ENCODE measurements at regions not wholly inside any gene's neighbourhood (a gene's known extent, or its start where the extent isn't known, plus 50 kb on each side); places are given as distances from the start of the nearest gene placed in this dataset.
"Not testable (repeated sequence)": the region's sequence is repeated elsewhere in the genome, so short reads cannot be mapped to it uniquely, and the experiment has no call there.

GRCh38 chr2:150063432-150063889 lies 424.0 kb downstream of the RND3 start:
- Histone ChIP-seq H3F3A (ENCODE audit: low read length, unreplicated experiment) (no peaks in the 10 kb centered on the region), H3K79me2 (ENCODE audit: low read length) (no peaks in the 10 kb centered on the region), H3K4me3 (ENCODE audit: low read length) (no peak overlapping the region), H3K9me2 (replicated peaks; ENCODE audit: low read length) (no peaks in the 10 kb centered on the region; the same call in 1 of the 2 replicates), H3K27ac (ENCODE audit: low read length) (peak overlapping the region; percentile 58), H3K27me3 (ENCODE audit: low read length) (no peaks in the 10 kb centered on the region), H3K36me3 (ENCODE audit: low read depth, low read length) (no peaks in the 10 kb centered on the region), H2AFZ (ENCODE audit: low read length) (0 out of 2 replicates have a peak overlapping the region, but pooled peaks have one; percentile 9), H3K4me2 (ENCODE audit: low read length) (peak overlapping the region; percentile 55), H3K4me1 (ENCODE audit: insufficient read depth, low read length) (peaks cover 15% of the 10 kb centered on the region), H4K20me1 (ENCODE audit: low read length) (no peaks in the 10 kb centered on the region), H3K9ac (ENCODE audit: low read length) (no peak overlapping the region), H3K9me3 (ENCODE audit: low read length) (no peaks in the 10 kb centered on the region)
- CTCF ChIA-PET, result interaction anchor here (0.6 kb wide), 1 partner anchor 45 kb away, joined by 4 read pairs; no protein-coding TSS in a partner anchor
- no TSS peak for BruUV-seq (replicated peaks)
- intact Hi-C loops (cut with micrococcal nuclease), result no loop called here
- TF ChIP-seq EZH2 (IDR thresholded peaks at IDR 0.05; ENCODE audit: low read length, unreplicated experiment), result no peak
- TF ChIP-seq, protein P1, sequence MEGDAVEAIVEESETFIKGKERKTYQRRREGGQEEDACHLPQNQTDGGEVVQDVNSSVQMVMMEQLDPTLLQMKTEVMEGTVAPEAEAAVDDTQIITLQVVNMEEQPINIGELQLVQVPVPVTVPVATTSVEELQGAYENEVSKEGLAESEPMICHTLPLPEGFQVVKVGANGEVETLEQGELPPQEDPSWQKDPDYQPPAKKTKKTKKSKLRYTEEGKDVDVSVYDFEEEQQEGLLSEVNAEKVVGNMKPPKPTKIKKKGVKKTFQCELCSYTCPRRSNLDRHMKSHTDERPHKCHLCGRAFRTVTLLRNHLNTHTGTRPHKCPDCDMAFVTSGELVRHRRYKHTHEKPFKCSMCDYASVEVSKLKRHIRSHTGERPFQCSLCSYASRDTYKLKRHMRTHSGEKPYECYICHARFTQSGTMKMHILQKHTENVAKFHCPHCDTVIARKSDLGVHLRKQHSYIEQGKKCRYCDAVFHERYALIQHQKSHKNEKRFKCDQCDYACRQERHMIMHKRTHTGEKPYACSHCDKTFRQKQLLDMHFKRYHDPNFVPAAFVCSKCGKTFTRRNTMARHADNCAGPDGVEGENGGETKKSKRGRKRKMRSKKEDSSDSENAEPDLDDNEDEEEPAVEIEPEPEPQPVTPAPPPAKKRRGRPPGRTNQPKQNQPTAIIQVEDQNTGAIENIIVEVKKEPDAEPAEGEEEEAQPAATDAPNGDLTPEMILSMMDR (conservative IDR thresholded peaks at IDR 0.05; ENCODE audit: low read depth, low read length), result no peak
- no peak for TF ChIP-seq EZH2phosphoT487 (IDR thresholded peaks at IDR 0.05; ENCODE audit: borderline replicate concordance, low read length)
- ATAC-seq (peak; percentile 99), DNase-seq (peak; percentile 86)
- POLR2A ChIA-PET (ENCODE audit: unreplicated experiment), result no interaction called here

GRCh38 chr2:150062416-150062815 lies 425.1 kb downstream of the RND3 start:
- no peak overlapping the region for H3K27ac ChIP-seq (ENCODE audit: low read length)
- H3F3A ChIP-seq (ENCODE audit: low read length, unreplicated experiment), result no peaks in the 10 kb centered on the region

DNA sequence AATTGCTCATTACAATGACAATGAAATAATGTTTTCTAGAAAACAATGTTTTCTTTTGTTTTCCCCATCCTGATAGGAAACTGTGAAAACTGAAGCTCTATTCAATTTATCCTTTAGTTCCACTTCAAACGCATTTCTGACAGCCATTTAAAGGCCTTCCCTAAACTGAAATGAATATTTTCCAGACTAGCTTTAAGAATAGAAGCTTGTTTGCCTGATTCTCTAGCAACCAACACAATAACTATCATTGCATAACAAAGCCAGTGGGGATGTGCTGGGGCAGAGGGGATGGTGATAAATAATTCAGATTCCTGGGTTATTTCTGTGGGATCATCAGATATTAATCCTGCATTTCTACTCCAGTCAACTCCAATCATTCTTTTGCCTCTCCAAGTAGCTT lies 427.1 kb downstream of the RND3 start:
- Histone ChIP-seq H3K4me3 (ENCODE audit: low read length) (no peak overlapping the region), H3K4me1 (ENCODE audit: insufficient read depth, low read length) (peaks cover 15% of the 10 kb centered on the region), H3K9me3 (ENCODE audit: low read length) (no peaks in the 10 kb centered on the region), H3K36me3 (ENCODE audit: low read depth, low read length) (no peaks in the 10 kb centered on the region), H4K20me1 (ENCODE audit: low read length) (no peaks in the 10 kb centered on the region), H3K9me2 (replicated peaks; ENCODE audit: low read length) (no peaks in the 10 kb centered on the region), H3F3A (ENCODE audit: low read length, unreplicated experiment) (no peaks in the 10 kb centered on the region), H3K27ac (ENCODE audit: low read length) (no peak overlapping the region), H3K4me2 (ENCODE audit: low read length) (no peak overlapping the region), H3K79me2 (ENCODE audit: low read length) (no peaks in the 10 kb centered on the region), H3K9ac (ENCODE audit: low read length) (no peak overlapping the region), H3K27me3 (ENCODE audit: low read length) (no peaks in the 10 kb centered on the region), H2AFZ (ENCODE audit: low read length) (no peak overlapping the region)
- ChIA-PET POLR2A (ENCODE audit: unreplicated experiment) (no interaction called here), CTCF (no interaction called here)
- BruUV-seq (replicated peaks), result no TSS peak
- intact Hi-C loops (cut with micrococcal nuclease), result no loop called here
- DNase-seq (no peak), ATAC-seq (no peak)
- TF ChIP-seq EZH2phosphoT487 (IDR thresholded peaks at IDR 0.05; ENCODE audit: borderline replicate concordance, low read length) (no peak), EZH2 (IDR thresholded peaks at IDR 0.05; ENCODE audit: low read length, unreplicated experiment) (no peak)
- TF ChIP-seq, protein P1 (conservative IDR thresholded peaks at IDR 0.05; ENCODE audit: low read depth, low read length), result no peak

More at GRCh38 chr2:150062416-150062815, 425.1 kb downstream of the RND3 start:
- ChIA-PET POLR2A (ENCODE audit: unreplicated experiment) (no interaction called here), CTCF (no interaction called here)
- Histone ChIP-seq H2AFZ (ENCODE audit: low read length) (peak overlapping the region; percentile 9; the same call in 1 of the 2 replicates), H4K20me1 (ENCODE audit: low read length) (no peaks in the 10 kb centered on the region), H3K9ac (ENCODE audit: low read length) (no peak overlapping the region), H3K4me2 (ENCODE audit: low read length) (no peak overlapping the region), H3K9me2 (replicated peaks; ENCODE audit: low read length) (no peaks in the 10 kb centered on the region; the same call in 1 of the 2 replicates), H3K4me1 (ENCODE audit: insufficient read depth, low read length) (peaks cover 15% of the 10 kb centered on the region), H3K4me3 (ENCODE audit: low read length) (no peak overlapping the region), H3K36me3 (ENCODE audit: low read depth, low read length) (no peaks in the 10 kb centered on the region), H3K27me3 (ENCODE audit: low read length) (no peaks in the 10 kb centered on the region), H3K79me2 (ENCODE audit: low read length) (no peaks in the 10 kb centered on the region), H3K9me3 (ENCODE audit: low read length) (no peaks in the 10 kb centered on the region)
- no TSS peak for BruUV-seq (replicated peaks)
- intact Hi-C loops (cut with micrococcal nuclease), result no loop called here
- DNase-seq, result no peak
- ATAC-seq, result no peak
- TF ChIP-seq EZH2 (IDR thresholded peaks at IDR 0.05; ENCODE audit: low read length, unreplicated experiment), result no peak
- TF ChIP-seq EZH2phosphoT487 (IDR thresholded peaks at IDR 0.05; ENCODE audit: borderline replicate concordance, low read length), result no peak
- TF ChIP-seq, protein P1 (conservative IDR thresholded peaks at IDR 0.05; ENCODE audit: low read depth, low read length), result no peak

DNA sequence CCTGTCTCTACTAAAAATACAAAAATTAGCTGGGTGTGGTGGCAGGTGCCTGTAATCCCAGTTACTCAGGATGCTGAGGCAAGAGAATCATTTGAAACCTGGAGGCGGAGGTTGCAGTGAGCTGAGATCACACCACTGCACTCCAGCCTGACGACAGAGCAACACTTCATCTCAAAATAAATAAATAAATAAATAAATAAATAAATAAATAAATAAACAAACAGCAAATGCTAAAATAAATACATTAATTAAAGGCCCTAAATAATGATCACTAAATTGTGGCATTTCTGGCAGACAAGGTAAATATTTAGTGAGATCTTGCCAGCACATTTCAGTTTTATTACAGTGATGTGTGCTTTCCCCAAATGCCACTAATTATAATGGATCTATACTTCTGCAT lies 427.8 kb downstream of the RND3 start:
- H3K27ac ChIP-seq (ENCODE audit: low read length); POLR2A ChIA-PET (ENCODE audit: unreplicated experiment); H4K20me1 ChIP-seq (ENCODE audit: low read length); H3K9ac ChIP-seq (ENCODE audit: low read length); intact Hi-C loops (cut with micrococcal nuclease); ATAC-seq; DNase-seq; BruUV-seq (replicated peaks); H2AFZ ChIP-seq (ENCODE audit: low read length); H3K4me2 ChIP-seq (ENCODE audit: low read length); H3K9me3 ChIP-seq (ENCODE audit: low read length); H3K4me3 ChIP-seq (ENCODE audit: low read length); H3F3A ChIP-seq (ENCODE audit: low read length, unreplicated experiment); H3K9me2 ChIP-seq (replicated peaks; ENCODE audit: low read length); H3K27me3 ChIP-seq (ENCODE audit: low read length); CTCF ChIA-PET; H3K36me3 ChIP-seq (ENCODE audit: low read depth, low read length); H3K79me2 ChIP-seq (ENCODE audit: low read length): not testable (repeated sequence)
- H3K4me1 ChIP-seq (ENCODE audit: insufficient read depth, low read length), result peaks cover 15% of the 10 kb centered on the region

All from PC-3 (cell line).